Breast epithelium (tissue), 4 donors: ENCODE measurements at regions not wholly inside any gene's neighbourhood (a gene's known extent, or its start where the extent isn't known, plus 50 kb on each side); places are given as distances from the start of the nearest gene placed in this dataset.

ENCODE experiments used
- DNase-seq, 2 donors: peaks; one replicate each; pipeline ENCODE4 v3.0.0-alpha.2; 2019; ENCODE audit warnings: low spot score in 2 of 2
- H3K27ac ChIP-seq, 2 donors: fragments of 200-600 bp; sonication (generic) in 1 of 2; one replicate each; pipeline ENCODE4 v1.5.1; 2016 to 2019; ENCODE audit warnings: mild to moderate bottlenecking in 1 of 2
- H3K27me3 ChIP-seq, 2 donors: fragments of 200-600 bp; sonication (generic) in 1 of 2; one replicate each; pipeline versions ENCODE4 v1.5.1 to v1.6.0; 2017 to 2019; ENCODE audit warnings: control low read depth in 1 of 2, mild to moderate bottlenecking in 1 of 2
- H3K36me3 ChIP-seq: fragments of 200-600 bp; one replicate; pipeline ENCODE4 v1.5.1; 2019
- H3K4me1 ChIP-seq, 2 donors: fragments of 200-600 bp; sonication (generic); one replicate each; pipeline ENCODE4 v1.5.1; 2016 to 2019; ENCODE audit warnings: control low read depth in 1 of 2
- H3K4me3 ChIP-seq, 3 donors: fragments of 200-600 bp; sonication (generic); 1 replicate in 2 of 3; 2 replicates in 1 of 3; pipeline ENCODE4 v1.5.1; 2016 to 2019; ENCODE audit warnings: mild to moderate bottlenecking in 3 of 3, moderate library complexity in 2 of 3
- H3K9me3 ChIP-seq, 2 donors: fragments of 200-600 bp; sonication (generic) in 1 of 2; one replicate each; pipeline ENCODE4 v1.5.1; 2016 to 2019; ENCODE audit warnings: control low read depth in 1 of 2
- POLR2A ChIP-seq: fragments of 450-650 bp; IDR thresholded peaks from one replicate; pipeline ENCODE4 v1.6.1; 2016; ENCODE audit warnings: antibody characterized with exemption, mild to moderate bottlenecking, moderate library complexity
- POLR2AphosphoS5 ChIP-seq, 3 donors: sonication (generic); formaldehyde crosslinking; IDR thresholded peaks; one replicate each; pipeline ENCODE4 v1.6.1; 2017; ENCODE audit warnings: antibody characterized with exemption in 3 of 3
- intact Hi-C: fragments of 100-400 bp; cut with DNase I; formaldehyde crosslinking; loops from one replicate; pipeline ENCODE4 v1.15.1; 2023; ENCODE audit warnings: low total_unique reads
- TF ChIP-seq, protein P1 (sequence below), 3 donors: fragments of 450-650 bp; IDR thresholded peaks; one replicate each; pipeline ENCODE4 v1.5.1; 2016 to 2017; ENCODE audit warnings: antibody characterized with exemption in 3 of 3, mild to moderate bottlenecking in 3 of 3, moderate library complexity in 3 of 3

DNA sequence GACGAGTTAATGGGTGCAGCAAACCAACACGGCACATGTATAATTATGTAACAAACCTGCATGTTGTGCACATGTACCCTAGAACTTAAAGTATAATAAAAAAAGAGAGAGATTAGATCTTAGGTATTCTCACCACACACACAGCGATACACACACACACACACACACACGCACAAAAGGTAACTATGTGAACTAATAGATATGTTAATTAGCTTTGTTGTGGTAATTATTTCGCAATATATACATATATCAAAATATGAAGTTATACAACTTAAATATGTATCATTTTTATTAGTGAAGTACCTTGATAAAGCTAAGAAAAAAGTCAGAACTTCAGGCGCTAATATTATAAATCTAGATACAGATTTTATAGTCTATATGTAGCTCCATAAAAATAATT is 849.2 kb downstream of the IPMK start:
- Histone ChIP-seq H3K36me3 (no peaks in the 10 kb centered on the region), H3K27me3 (no peaks in the 10 kb centered on the region), H3K27ac (no peak overlapping the region), H3K4me3 (no peak overlapping the region), H3K9me3 (no peaks in the 10 kb centered on the region), H3K4me1 (no peaks in the 10 kb centered on the region)
- intact Hi-C loops, result no loop called here
- DNase-seq, result no peak
- no peak for TF ChIP-seq POLR2A
- TF ChIP-seq POLR2AphosphoS5 (IDR thresholded peaks at IDR 0.05), result no peak
- TF ChIP-seq, protein P1, sequence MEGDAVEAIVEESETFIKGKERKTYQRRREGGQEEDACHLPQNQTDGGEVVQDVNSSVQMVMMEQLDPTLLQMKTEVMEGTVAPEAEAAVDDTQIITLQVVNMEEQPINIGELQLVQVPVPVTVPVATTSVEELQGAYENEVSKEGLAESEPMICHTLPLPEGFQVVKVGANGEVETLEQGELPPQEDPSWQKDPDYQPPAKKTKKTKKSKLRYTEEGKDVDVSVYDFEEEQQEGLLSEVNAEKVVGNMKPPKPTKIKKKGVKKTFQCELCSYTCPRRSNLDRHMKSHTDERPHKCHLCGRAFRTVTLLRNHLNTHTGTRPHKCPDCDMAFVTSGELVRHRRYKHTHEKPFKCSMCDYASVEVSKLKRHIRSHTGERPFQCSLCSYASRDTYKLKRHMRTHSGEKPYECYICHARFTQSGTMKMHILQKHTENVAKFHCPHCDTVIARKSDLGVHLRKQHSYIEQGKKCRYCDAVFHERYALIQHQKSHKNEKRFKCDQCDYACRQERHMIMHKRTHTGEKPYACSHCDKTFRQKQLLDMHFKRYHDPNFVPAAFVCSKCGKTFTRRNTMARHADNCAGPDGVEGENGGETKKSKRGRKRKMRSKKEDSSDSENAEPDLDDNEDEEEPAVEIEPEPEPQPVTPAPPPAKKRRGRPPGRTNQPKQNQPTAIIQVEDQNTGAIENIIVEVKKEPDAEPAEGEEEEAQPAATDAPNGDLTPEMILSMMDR (IDR thresholded peaks at IDR 0.05), result no peak

DNA sequence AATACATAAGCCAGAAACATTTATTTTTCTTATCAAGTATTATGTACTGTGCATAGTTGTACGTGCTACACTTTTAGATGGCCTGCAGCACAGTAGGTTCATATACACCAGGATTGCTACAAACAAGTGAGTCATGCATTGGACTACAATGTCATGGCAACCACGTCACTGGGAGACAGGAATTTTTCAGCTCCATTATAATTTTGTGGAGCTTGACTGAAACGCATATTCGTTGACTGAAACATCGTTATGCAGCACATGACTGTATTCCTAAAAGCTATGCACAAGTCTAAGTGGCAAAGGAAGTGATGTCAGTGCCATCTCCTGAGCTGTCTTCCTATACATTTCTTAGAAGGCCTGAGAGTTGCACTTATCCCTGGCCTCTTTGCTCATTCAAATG is 871.8 kb downstream of the IPMK start:
- H3K27ac ChIP-seq, result no peak overlapping the region
- H3K27me3 ChIP-seq, result no peaks in the 10 kb centered on the region
- intact Hi-C loops, result no loop called here
- no peak for DNase-seq
- H3K9me3 ChIP-seq, result no peaks in the 10 kb centered on the region
- TF ChIP-seq POLR2AphosphoS5 (IDR thresholded peaks at IDR 0.05) (no peak), POLR2A (no peak)
- TF ChIP-seq, protein P1 (IDR thresholded peaks at IDR 0.05), result no peak
- H3K36me3 ChIP-seq, result no peaks in the 10 kb centered on the region
- no peaks in the 10 kb centered on the region for H3K4me1 ChIP-seq
- no peak overlapping the region for H3K4me3 ChIP-seq

DNA sequence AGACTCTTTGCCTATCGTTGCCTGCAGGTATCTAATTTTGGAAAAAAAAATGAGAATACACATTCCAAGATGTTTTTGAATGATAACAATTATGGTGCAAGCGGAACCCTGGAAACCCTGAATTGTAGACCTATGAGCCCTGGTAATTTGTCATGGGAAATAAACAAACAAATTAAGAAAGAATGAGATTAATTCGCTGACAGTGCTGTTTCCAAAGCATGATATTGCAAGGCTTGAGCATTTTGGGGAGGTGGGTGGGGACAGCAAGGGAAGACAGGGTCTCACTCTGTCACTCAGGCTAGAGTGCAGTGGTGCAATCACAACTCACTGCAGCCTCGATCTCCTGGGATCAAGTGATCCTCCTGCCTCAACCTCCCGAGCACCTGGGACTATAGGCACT is 900.3 kb downstream of the IPMK start:
- Histone ChIP-seq H3K9me3 (no peaks in the 10 kb centered on the region), H3K27me3 (no peaks in the 10 kb centered on the region), H3K36me3 (no peaks in the 10 kb centered on the region), H3K4me3 (no peak overlapping the region), H3K27ac (no peak overlapping the region), H3K4me1 (no peaks in the 10 kb centered on the region)
- no peak for DNase-seq
- intact Hi-C loops, result no loop called here
- TF ChIP-seq, protein P1 (IDR thresholded peaks at IDR 0.05), result no peak
- no peak for TF ChIP-seq POLR2AphosphoS5 (IDR thresholded peaks at IDR 0.05)
- no peak for TF ChIP-seq POLR2A

DNA sequence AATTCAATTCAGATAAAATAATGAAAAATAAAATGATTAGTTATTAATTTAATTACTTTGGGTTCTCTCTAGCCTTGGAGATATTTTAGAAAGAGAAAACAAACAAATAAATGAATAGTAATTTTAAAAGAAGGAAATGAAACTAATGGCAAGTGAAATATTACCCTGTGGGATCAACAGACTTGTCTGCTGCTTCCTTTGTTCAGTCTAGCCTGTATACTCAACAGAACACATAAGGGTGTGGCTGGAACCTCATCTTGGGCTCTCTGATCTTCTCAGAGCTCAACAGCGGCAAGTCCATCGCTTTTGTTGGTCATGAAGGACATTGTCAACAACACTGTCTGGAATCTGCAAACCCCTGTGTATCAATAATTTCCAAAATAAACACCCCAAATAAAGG is 904.9 kb downstream of the IPMK start:
- no peak for DNase-seq
- intact Hi-C loops, result no loop called here
- H3K4me3 ChIP-seq, result no peak overlapping the region
- H3K36me3 ChIP-seq, result no peaks in the 10 kb centered on the region
- no peaks in the 10 kb centered on the region for H3K4me1 ChIP-seq
- H3K9me3 ChIP-seq, result no peaks in the 10 kb centered on the region
- TF ChIP-seq, protein P1 (IDR thresholded peaks at IDR 0.05), result no peak
- TF ChIP-seq POLR2AphosphoS5 (IDR thresholded peaks at IDR 0.05) (no peak), POLR2A (no peak)
- H3K27me3 ChIP-seq, result no peaks in the 10 kb centered on the region
- H3K27ac ChIP-seq, result no peak overlapping the region

DNA sequence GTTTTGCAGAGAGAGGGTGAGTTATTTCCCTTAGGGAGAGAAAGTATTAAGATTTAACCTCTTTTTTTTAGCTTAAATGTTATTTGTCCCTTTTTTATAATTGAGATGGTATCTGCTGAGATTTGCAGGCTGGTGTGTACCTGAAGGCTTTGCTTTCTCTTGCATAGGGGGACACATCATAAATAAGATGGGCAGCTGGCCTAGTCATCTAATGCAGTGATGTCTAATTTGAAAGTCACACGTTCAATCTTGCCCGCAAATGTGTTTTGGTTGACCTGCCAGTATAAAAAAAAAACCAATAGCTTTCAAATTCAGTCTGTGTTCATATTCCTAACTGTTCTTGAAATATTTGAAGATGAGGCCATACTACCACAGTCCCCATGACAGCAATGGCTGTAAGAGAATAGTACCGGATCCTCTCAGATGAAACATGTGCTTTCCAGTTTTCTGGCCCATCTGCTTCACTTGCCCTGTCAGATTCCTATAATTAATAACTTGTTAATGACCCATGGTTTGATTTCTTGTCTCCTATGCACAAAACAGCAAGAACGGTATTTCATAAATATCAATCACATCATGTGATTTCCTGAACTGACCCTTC is 914.2 kb downstream of the IPMK start:
- no peak overlapping the region for H3K4me3 ChIP-seq
- H3K4me1 ChIP-seq, result no peaks in the 10 kb centered on the region
- intact Hi-C loops, result no loop called here
- H3K27ac ChIP-seq, result no peak overlapping the region
- no peak for DNase-seq
- no peaks in the 10 kb centered on the region for H3K27me3 ChIP-seq
- no peaks in the 10 kb centered on the region for H3K9me3 ChIP-seq
- TF ChIP-seq POLR2A (no peak), POLR2AphosphoS5 (IDR thresholded peaks at IDR 0.05) (no peak)
- TF ChIP-seq, protein P1 (IDR thresholded peaks at IDR 0.05), result no peak
- no peaks in the 10 kb centered on the region for H3K36me3 ChIP-seq
